Activated naive CD4-positive, alpha-beta T cell treated with anti-CD3 and anti-CD28 coated beads for 36 hours (primary cell): ENCODE measurements at regions not wholly inside any gene's neighbourhood (a gene's known extent, or its start where the extent isn't known, plus 50 kb on each side); places are given as distances from the start of the nearest gene placed in this dataset.

ENCODE experiments used
- CTCF ChIA-PET: fragments of 350-600 bp; sonication (Branson Sonifier 250); formaldehyde crosslinking; loops from one replicate; lab custom pipeline; 2021; ENCODE audit warnings: antibody characterized with exemption; lab: Charles Lee
- DNase-seq: peaks from one replicate; pipeline ENCODE4 v3.0.0-alpha.2; 2020
- H3K27ac Mint-ChIP-seq: one replicate; pipeline ENCODE4 v1.8.0; 2021; ENCODE audit warnings: mild to moderate bottlenecking, mixed read lengths
- H3K27me3 Mint-ChIP-seq: one replicate; pipeline ENCODE4 v1.8.0; 2021; ENCODE audit warnings: low read depth, mixed read lengths
- H3K36me3 Mint-ChIP-seq: one replicate; pipeline ENCODE4 v1.8.0; 2021; ENCODE audit warnings: low read depth, mixed read lengths
- H3K4me1 Mint-ChIP-seq: one replicate; pipeline ENCODE4 v1.8.0; 2021; ENCODE audit warnings: low read depth, mixed read lengths
- H3K4me3 Mint-ChIP-seq: one replicate; pipeline ENCODE4 v1.8.0; 2021; ENCODE audit warnings: mild to moderate bottlenecking, moderate library complexity, mixed read lengths
- H3K9me3 Mint-ChIP-seq: one replicate; pipeline ENCODE4 v1.8.0; 2021; ENCODE audit warnings: mixed read lengths
- intact Hi-C: fragments of 100-400 bp; cut with micrococcal nuclease; formaldehyde crosslinking; loops from one replicate; pipeline ENCODE4 v1.15.1; 2023

- CTCF ChIA-PET = no interaction called here
- Mint-ChIP-seq H3K27ac (no peak overlapping the region), H3K4me3 (no peak overlapping the region), H3K36me3 (no peaks in the 10 kb centered on the region), H3K27me3 (peaks cover 1% of the 10 kb centered on the region), H3K4me1 (no peaks in the 10 kb centered on the region), H3K9me3 (peaks cover 2% of the 10 kb centered on the region)
- no peak for DNase-seq
- intact Hi-C loops = no loop called here
Observed at GRCh38 chr3:25289663-25290062, 138.4 kb upstream of the RARB start.

- CTCF ChIA-PET = interaction anchor here (0.9 kb wide), 1 partner anchor 173 kb away, joined by 3 read pairs; no protein-coding TSS in a partner anchor
- H3K9me3 Mint-ChIP-seq = peaks cover 2% of the 10 kb centered on the region
- H3K27ac Mint-ChIP-seq = no peak overlapping the region
- intact Hi-C loops = no loop called here
- H3K4me3 Mint-ChIP-seq = no peak overlapping the region
- no peaks in the 10 kb centered on the region for H3K36me3 Mint-ChIP-seq
- H3K27me3 Mint-ChIP-seq = no peaks in the 10 kb centered on the region
- DNase-seq = no peak
- no peaks in the 10 kb centered on the region for H3K4me1 Mint-ChIP-seq
Observed at GRCh38 chr3:25291481-25291905, 136.6 kb upstream of the RARB start.

DNA sequence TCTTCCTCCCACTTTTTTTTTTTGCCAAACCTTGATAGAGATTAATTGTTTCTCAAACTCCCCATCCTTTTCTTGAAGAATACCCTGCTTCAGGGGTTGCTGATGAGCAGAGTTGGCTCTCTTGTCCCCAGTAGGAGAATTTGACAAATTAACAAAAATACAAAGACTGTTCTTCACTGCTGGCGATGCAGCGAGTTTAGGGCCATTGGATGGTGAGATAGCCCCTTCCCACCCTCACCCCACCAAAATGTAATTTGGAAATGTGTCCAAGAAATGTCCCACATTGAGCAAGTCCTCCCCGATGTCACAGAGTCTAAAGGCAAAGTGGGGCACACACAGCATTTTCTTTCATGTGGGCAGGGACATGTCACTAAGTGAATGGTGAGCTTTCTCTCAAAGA, 136.0 kb upstream of the RARB start:
- Mint-ChIP-seq H3K4me1 (no peaks in the 10 kb centered on the region), H3K9me3 (peaks cover 2% of the 10 kb centered on the region), H3K4me3 (no peak overlapping the region), H3K27me3 (no peaks in the 10 kb centered on the region), H3K36me3 (no peaks in the 10 kb centered on the region), H3K27ac (no peak overlapping the region)
- CTCF ChIA-PET = no interaction called here
- intact Hi-C loops = no loop called here
- no peak for DNase-seq

DNA sequence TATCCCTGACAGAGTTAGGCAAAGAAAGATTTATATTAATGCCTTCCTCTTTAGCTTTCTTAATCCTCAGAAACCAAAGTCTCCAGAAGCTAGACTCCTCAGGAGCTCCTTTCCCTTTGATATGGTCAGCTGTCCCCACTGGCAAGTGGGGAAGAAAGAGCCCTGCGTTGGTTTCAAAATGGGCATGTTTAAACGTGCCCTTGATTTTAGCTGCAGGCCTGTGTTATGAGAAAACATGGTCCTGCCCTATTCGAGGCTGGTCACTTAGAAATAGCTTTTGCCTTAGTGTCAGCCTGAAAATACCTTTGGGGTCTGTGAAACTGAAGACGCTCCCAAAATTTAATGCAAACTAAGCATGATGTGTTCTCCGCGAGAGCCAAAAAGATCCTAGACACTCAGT, 135.5 kb upstream of the RARB start:
- Mint-ChIP-seq H3K4me1 (no peaks in the 10 kb centered on the region), H3K27me3 (peaks cover 1% of the 10 kb centered on the region), H3K36me3 (no peaks in the 10 kb centered on the region), H3K27ac (no peak overlapping the region), H3K9me3 (peaks cover 2% of the 10 kb centered on the region), H3K4me3 (no peak overlapping the region)
- DNase-seq = no peak
- CTCF ChIA-PET = no interaction called here
- intact Hi-C loops = no loop called here

DNA sequence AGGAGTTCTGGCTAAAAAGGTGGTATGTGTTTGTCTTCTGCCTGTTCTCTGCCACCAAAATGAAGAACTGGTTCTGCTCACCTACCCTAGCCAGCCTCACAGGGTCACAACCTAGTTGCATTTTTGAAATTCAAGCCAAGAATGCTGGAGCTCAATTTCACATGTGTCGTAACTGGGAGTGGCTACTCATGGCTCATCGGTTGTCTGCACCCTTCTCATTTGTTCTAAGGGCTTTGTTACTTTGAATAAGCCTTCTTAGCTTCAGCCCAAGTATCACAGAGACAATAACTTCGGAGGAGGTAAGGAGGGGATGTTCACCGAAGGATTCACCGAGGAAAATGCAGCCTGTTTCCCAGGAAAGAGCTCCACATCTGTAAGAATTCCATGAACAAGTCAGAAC, 134.3 kb upstream of the RARB start:
- CTCF ChIA-PET = no interaction called here
- Mint-ChIP-seq H3K36me3 (no peaks in the 10 kb centered on the region), H3K4me3 (no peak overlapping the region), H3K4me1 (no peaks in the 10 kb centered on the region), H3K27me3 (peaks cover 2% of the 10 kb centered on the region), H3K27ac (no peak overlapping the region), H3K9me3 (peaks cover under 1% of the 10 kb centered on the region)
- DNase-seq = no peak
- intact Hi-C loops = no loop called here

- DNase-seq = no peak
- Mint-ChIP-seq H3K9me3 (no peaks in the 10 kb centered on the region), H3K36me3 (no peaks in the 10 kb centered on the region), H3K27ac (no peak overlapping the region), H3K4me3 (no peak overlapping the region), H3K27me3 (peaks cover 2% of the 10 kb centered on the region), H3K4me1 (no peaks in the 10 kb centered on the region)
- intact Hi-C loops = no loop called here
- CTCF ChIA-PET = no interaction called here
Observed at GRCh38 chr3:25294169-25294805, 133.8 kb upstream of the RARB start.

- intact Hi-C loops = no loop called here
- no peak overlapping the region for H3K4me3 Mint-ChIP-seq
- H3K4me1 Mint-ChIP-seq = no peaks in the 10 kb centered on the region
- no peak for DNase-seq
- H3K27me3 Mint-ChIP-seq = peaks cover 2% of the 10 kb centered on the region
- H3K9me3 Mint-ChIP-seq = no peaks in the 10 kb centered on the region
- no peaks in the 10 kb centered on the region for H3K36me3 Mint-ChIP-seq
- H3K27ac Mint-ChIP-seq = no peak overlapping the region
- CTCF ChIA-PET = no interaction called here
Observed at GRCh38 chr3:25297667-25298585, 130.1 kb upstream of the RARB start.

- Mint-ChIP-seq H3K4me3 (no peak overlapping the region), H3K27ac (no peak overlapping the region), H3K4me1 (no peaks in the 10 kb centered on the region), H3K27me3 (peaks cover 2% of the 10 kb centered on the region), H3K9me3 (no peaks in the 10 kb centered on the region), H3K36me3 (no peaks in the 10 kb centered on the region)
- intact Hi-C loops = no loop called here
- no peak for DNase-seq
- CTCF ChIA-PET = no interaction called here
Observed at GRCh38 chr3:25300141-25300540, 127.9 kb upstream of the RARB start.

- intact Hi-C loops = no loop called here
- no peaks in the 10 kb centered on the region for H3K4me1 Mint-ChIP-seq
- H3K36me3 Mint-ChIP-seq = no peaks in the 10 kb centered on the region
- H3K27me3 Mint-ChIP-seq = no peaks in the 10 kb centered on the region
- H3K27ac Mint-ChIP-seq = no peak overlapping the region
- H3K4me3 Mint-ChIP-seq = no peak overlapping the region
- H3K9me3 Mint-ChIP-seq = no peaks in the 10 kb centered on the region
- CTCF ChIA-PET = no interaction called here
- DNase-seq = no peak
Observed at GRCh38 chr3:25304916-25305315, 123.1 kb upstream of the RARB start.

DNA sequence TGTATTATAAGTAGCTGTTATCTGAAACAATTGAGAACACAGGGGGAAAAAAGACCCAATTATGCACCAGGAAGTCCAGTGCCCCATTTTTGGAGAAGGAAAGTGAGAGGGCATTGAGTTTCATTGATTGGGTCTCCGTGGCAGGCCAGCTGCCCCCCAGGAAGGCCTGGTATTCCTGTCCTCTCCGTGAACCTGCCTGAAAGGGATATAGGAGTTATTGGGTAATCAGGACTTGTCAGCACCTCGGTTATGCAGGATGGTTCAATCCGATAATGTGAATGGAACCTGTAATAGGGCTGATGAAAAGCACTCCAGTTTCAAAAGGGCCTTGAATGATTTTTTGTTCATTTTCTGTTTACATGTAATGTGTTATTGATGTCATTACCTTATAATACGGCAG, 122.0 kb upstream of the RARB start:
- Mint-ChIP-seq H3K9me3 (no peaks in the 10 kb centered on the region), H3K36me3 (no peaks in the 10 kb centered on the region), H3K4me3 (no peak overlapping the region), H3K27me3 (no peaks in the 10 kb centered on the region), H3K4me1 (no peaks in the 10 kb centered on the region), H3K27ac (no peak overlapping the region)
- CTCF ChIA-PET = no interaction called here
- DNase-seq = no peak
- intact Hi-C loops = no loop called here

DNA sequence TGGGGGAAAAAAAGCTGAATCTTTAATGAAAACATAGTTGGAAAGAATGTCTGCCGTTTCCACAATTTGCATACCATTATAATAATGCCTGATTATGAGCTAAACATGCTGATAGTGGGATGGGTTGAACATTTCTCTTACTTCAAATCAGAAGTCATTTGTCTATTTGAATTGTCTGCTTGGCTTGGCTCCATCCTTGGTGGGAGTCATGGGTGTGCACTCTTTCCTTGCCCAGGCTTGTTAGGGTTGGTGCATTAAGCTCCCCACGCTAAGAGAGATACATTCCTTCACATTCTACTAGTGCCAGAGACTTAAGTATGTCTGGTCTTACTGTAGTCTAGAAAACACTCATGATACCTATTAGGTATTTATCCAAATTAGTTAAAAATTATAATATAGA, 121.4 kb upstream of the RARB start:
- DNase-seq = no peak
- H3K4me1 Mint-ChIP-seq = no peaks in the 10 kb centered on the region
- CTCF ChIA-PET = no interaction called here
- H3K9me3 Mint-ChIP-seq = no peaks in the 10 kb centered on the region
- H3K4me3 Mint-ChIP-seq = no peak overlapping the region
- no peaks in the 10 kb centered on the region for H3K27me3 Mint-ChIP-seq
- H3K36me3 Mint-ChIP-seq = no peaks in the 10 kb centered on the region
- no peak overlapping the region for H3K27ac Mint-ChIP-seq
- intact Hi-C loops = no loop called here

- no peak overlapping the region for H3K4me3 Mint-ChIP-seq
- no peaks in the 10 kb centered on the region for H3K27me3 Mint-ChIP-seq
- no peaks in the 10 kb centered on the region for H3K36me3 Mint-ChIP-seq
- CTCF ChIA-PET = no interaction called here
- H3K9me3 Mint-ChIP-seq = peaks cover 6% of the 10 kb centered on the region
- no peak overlapping the region for H3K27ac Mint-ChIP-seq
- H3K4me1 Mint-ChIP-seq = no peaks in the 10 kb centered on the region
- no peak for DNase-seq
- intact Hi-C loops = no loop called here
Observed at GRCh38 chr3:25313286-25313685, 114.8 kb upstream of the RARB start.
